Lung microvascular endothelial cell (primary cell): ENCODE measurements at regions not wholly inside any gene's neighbourhood (a gene's known extent, or its start where the extent isn't known, plus 50 kb on each side); places are given as distances from the start of the nearest gene placed in this dataset.

Experiments used
- DNase-seq, 2 donors: peaks; one replicate each; pipeline versions ENCODE4 v3.0.0 to v3.0.0-alpha.2; 2010; ENCODE audit warnings: low read depth in 2 of 2

DNA sequence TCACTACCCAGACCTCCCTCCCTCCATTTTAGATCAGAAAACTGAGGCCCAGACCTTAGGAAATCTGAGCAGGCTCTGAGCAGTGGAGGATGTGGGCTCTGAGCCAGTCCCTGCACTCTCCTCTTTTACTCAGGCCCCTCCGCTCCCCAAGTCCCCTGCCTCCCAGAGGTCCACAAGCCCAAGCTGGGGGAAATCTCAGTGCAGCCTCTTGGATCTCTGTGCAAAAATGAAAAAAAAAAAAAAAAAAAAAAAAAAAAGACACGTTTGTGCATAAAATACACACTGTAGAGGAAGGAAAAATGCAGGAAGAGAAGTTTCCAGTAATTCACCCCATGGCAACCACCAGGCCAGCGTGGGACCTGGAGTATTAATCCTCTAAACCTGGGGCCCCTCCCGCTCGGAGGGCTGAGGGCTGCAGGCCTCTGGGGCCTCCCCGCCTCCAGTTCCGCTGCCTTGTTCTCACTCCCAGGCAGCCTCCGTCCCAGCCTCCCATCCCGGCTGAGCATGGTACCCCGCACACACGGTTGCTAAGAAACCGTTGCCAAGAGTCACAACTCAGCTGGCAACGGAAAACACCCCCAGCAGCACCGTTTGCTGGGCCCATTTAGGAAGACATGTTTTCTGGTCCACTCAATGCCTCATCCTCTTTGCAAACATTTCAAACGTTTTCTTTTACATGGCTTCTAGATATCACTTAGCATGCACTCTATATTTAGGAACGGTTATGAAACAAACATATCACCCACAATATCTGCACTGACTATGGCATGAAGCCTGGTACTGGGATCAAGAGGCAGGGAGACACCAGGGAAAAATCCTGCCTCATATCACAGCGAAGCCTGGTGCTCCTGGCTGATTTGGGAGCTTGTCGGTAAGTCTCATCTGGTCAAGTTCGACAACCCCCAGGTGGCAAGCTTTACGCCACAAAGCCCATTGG is 227.5 kb downstream of the CTTN start:
- DNase-seq = peak in 1 of 2 donors; percentile 16

DNA sequence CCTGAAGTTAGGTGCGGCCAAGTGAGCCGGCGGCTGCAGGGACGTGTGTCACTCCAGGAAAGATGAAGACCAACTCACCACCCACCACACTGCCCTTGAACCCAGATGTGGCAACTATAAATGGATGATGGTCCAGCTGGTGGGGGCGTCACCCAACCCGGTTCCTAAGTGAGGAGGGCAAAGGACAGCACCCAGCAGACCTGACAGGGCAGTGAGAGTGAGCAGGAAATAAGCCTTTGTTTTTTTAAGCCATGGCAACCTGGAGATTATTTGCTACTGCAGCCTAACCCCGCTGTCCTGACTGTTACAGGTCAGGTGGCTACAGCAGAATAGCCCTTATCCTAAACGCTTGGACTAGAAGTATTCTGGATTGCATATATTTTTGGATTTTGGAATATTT is 228.9 kb downstream of the CTTN start:
- no peak for DNase-seq

DNA sequence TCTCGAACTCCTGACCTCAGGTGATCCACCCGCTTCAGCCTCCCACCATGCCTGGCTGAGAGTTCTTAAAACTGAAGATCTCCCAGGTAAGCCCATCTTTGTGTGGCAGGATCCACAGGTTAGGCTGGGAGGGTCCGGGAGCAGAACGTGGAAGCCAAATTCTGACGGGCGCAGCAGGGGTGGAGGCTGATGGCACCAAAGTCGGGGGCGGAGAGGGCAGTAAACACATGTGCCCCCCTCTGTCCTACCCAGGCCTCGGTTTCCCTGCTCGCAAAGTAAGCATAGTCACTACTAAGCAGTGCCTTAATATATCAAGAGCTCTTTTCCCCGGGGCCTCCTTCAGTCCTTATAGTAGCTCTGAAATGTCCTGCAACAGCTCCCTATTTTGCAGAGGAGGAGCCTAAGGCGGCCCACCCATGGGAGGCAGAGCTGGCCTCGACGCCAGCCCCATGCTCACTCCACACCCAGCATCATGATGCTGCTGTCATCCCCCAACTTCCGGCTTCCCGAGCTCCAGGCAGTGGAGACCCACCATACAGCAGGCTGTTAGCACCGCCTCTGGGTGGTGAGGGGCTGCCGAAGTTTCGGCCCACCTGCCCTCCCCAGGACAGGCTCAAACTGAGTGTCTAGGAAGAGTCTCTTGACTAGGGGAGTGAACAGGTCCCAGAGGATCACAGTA is 230.0 kb downstream of the CTTN start:
- DNase-seq = no peak

DNA sequence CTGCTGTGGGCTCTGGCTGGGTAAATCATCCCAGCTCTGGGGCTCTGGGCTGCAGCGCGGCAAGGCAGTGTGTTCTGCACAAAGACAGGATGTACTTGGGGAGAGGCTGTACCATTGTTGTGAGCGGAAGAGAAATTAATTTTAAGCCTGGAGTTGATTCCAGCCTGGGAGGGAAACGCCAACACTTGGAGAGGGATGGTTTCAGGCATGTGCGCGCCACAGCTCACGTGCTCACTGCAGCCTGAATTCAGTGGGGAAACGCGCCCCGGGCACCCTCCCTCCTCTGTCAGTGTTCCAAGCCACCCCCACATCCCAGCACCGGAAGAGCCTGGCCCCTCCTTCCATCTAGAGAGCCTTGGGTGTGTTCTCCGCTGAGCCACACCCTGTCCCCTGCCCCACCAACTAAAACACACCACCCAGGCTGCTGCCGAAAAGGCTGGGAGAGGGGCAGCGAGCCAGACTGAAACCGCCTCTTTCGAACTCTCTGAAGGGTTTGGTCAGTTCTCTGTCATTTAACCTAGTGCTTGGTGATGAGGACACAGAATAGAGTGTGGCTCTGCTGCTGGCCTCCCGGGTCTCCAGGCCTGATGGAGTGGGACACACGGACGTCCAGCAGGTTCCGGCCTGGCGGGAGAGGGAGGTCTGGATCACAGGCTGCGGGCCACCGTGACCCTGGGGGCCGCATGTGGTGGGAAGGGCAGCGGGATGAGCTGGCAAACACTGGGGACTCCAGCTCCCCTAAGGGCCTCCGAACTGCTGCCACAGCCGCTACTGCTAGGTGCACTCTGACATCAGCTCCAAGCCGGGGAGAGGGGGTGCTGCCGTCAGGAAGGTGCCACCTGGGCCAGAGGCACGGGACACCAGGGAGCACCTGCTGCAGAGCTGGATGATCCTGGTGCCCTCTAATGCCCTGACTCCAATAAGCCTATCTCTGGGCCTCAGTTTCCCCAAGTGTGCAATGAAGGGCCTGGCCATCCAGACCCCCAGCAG is 230.8 kb downstream of the CTTN start:
- DNase-seq = no peak

DNA sequence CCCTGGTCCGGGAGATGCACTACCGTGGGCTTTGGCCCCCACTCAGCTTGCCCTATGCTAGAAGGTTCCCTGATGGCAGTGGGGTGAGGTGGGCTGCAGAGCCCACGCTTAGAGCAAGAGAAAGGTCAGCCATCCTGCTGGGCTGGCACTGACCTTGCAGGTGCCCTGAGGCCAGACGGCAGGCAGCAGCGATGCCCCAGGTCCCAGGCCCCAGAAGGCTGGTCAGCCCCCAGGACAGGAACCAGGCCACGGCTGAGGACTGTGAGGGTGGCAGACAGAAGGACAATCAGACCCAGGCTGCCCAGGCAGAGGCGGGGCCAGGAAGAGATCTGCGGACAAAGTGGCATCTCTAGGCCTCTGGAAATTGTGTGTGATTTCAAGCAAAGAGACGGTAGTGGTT is 231.7 kb downstream of the CTTN start:
- DNase-seq = no peak

DNA sequence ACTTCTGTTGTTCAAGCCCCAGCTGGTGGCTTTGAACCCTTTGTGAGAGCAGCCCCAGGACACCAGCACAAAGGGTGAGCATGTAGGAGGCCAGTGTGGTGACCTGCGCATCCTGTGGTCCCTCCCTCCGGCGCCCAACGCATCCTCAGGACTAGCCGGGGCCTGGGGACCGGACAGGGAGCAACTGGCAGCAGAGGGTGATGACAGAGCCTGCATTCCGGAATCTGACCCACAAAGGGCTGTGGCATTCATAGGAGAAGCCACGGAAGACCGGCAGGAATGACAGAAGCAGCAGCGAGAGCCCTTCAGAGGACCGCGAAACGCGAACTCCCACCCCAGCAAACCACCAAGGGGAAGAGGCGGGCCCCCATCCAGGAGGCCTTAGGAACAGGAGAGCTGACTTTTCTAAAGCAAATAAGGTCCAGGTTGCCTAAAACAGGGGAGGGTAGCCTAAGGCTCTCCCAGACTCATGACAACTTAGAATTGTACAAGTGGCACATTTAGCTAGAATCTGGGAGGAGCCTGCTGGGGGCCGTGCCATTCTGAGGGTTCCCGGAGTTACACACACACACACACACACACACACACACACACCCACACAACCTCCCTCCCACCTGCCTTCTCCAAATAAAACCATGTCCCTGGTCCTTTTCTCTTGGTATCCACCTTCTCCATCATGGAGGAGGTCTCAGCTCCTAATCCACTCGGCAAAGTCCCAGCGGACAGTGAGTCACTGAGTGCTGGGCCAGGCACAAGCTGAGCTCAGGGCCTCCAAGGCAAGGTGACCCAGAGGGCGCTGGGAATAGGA is 232.7 kb downstream of the CTTN start:
- DNase-seq = no peak

DNA sequence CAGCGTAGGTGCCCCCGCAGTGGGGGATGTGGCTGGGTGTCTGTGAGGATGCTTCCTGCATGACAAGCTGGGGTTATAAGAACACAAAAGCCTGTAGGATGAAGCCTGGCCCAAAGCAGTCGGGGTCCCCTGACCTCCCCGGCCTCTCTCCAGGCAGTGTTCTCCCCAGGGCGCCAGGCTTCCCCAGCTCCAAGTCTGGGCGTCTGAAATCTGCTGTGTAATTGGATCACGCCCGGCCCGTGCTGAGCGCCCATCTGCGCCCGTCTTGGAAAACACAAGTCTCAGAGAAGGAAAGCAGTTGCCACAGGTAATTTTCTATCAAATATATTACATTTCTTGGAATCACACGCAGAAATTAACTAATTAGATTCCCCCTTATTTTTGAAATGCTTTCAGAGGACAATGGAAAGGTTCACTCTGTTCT is 233.3 kb downstream of the CTTN start:
- DNase-seq = no peak

DNA sequence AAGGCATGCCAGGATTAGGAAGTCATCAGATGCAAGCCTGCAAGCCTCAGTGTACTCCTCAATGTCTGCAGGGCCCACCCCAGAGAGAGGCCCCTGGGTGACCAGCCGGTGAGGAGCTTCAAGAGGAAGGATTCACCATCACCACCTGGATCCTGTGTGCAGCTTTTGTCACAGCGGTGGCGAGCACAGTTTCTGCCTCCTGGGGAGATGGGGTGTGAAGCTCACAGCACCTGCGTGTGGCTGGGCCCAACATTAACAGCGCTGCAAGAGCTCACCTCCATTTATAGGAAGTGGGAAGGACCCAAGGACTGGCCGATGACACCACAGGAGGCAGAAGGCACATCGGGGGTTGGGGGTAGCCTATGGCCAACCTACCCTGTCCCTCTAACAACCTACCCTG is 235.3 kb downstream of the CTTN start:
- DNase-seq = no peak

DNA sequence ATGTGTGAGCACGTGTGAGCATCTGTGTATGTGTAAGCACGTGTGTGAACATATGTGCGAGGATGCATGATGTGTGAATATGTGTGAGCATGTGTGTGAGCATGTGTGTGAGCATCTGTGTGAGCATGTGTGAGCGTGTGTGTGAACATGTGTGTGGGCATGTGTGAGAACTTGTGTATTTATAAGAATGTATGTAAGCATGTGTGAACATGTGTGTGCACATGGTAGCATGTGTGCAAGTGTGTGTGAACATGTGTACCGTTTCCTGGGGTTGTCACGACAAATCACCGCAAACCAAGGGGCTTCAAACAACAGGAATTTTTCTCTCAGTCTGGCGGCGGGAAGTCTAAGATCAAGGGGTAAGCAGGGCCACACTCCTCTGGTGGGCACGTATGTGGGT is 238.3 kb downstream of the CTTN start:
- no peak for DNase-seq

DNA sequence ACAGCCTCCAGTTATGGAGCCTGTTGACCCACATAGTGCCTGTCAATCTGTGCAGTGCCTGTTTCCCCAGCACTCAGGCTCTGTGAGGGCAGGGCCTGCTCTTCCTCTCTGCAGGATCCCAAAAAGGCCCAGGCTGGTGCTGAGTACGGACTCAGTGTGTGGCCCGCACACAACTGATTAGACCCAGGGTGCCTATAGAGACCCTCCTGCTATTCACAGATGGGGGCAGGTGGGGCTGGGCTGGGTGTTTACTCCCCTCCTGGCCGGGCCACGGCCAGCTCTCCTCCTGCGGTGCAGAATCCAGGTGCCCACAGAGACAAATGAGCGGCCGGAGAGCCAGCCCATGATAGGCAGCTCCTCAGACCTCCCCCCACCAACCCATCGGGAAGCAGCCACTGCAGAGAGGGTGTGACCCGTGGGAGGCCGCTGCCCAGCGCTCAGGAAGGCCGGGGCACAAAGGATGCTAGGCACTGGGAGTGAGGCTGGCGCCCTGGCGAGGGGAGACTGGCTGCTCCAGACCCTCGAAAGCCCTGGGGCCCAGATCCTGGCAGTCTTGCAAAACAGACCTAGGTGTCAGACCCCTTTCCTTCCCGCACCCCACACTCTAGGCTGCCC is 239.0 kb downstream of the CTTN start:
- no peak for DNase-seq

DNA sequence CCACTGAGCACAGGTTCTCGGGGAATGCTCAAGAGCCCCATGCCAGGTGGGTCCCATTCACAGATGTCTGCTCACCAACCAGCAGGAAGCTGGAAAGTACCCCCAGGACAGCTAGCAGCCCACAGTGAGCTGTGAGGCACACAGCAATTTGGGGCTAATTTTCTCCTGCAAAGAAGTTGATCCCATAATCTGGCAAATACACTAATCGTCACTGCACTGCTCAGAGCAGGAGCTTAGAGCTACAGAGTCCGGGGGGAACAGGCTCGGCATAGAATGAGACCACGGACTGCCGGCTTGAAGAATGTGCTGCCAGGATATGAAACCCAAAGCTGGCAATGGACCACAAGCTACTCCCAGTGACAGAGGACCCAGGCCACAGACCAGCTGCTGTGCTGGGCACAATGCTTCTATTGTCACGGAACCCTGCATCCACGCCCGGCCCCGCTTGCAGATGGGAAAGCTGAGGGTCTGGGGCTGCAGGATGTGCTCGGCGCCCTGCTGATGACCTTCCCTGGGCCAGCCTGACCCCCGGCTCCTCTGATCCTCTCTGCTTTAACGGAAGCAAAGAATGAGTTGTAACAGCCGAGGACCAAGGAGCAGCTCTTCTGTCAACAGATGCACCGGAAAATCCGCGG is 239.7 kb downstream of the CTTN start:
- no peak for DNase-seq

DNA sequence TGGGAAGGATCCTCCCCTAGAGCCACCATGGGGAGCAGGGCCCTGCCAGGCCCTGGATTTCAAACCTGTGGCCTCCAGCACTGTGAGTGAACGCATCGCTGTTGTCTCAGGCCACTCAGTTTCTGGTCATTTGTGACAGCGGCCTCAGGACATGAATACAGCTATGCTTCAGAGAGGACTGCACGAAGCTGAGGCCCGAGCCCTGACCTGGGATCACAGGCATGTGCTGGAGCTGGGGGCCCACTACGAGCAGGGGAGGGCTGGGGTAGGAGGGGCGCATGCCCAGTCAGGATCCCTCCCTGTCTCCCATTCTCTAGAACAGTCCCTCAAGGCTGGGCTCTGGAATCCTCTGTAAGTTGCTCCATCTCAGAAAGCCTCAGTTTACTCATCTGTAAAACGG is 242.1 kb downstream of the CTTN start:
- no peak for DNase-seq

DNA sequence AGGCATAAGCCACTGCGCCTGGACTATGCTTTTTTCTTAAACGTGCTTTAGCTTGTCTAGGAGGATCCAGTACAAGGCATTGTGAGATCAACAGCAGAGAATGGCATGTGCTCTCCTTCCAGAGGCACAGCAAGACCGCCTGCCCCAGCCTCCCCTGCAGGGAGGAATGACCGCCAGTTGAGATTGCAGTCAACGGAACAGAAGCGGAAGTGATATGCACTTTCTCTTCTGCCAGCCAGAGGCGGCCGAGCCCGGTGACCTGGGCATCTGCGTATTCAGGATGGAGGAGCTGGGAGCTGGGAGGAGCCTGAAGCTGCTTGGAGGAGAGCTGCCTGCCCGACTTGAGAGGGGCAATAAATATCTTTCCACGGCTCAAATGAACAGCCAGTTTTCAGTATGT is 243.0 kb downstream of the CTTN start:
- no peak for DNase-seq

DNA sequence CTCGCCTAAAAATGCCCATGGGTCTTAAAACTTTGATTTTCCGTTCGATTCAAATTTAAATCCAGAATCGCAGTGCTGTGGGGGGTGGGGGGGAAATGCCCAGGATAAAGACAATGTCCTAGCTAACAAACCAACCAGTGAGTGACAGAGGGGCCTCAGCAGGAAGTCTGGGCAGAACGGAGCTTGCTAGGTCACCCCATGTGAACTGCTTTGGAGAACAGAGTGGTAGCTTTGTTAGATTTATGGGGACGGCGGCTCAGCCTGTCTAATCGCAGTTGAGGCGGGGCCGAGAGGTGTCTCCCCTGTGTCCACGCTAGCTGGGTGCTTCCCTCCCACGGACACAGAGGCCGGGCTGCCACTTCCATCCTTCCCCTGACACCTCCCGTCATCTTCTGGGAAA is 243.9 kb downstream of the CTTN start:
- no peak for DNase-seq

DNA sequence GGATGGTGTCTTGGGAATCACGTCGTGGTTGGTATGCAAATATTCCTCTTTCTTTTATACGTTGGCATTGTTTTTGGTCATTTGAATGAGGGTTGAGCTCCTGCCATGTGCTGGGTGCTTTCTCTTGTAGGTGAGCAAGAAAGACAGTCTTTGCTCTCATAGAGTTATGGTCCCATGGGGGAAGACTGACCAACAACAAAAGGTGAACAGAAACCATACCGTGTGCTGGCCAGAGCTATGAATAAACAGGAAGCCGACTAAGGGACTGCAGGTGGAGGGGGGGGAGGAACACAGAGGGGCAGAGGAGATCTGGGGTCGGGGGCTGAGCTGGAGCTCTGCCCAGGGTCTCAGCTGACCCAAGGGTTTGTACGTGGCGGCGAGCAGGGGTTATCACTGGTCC is 245.3 kb downstream of the CTTN start:
- DNase-seq = no peak

DNA sequence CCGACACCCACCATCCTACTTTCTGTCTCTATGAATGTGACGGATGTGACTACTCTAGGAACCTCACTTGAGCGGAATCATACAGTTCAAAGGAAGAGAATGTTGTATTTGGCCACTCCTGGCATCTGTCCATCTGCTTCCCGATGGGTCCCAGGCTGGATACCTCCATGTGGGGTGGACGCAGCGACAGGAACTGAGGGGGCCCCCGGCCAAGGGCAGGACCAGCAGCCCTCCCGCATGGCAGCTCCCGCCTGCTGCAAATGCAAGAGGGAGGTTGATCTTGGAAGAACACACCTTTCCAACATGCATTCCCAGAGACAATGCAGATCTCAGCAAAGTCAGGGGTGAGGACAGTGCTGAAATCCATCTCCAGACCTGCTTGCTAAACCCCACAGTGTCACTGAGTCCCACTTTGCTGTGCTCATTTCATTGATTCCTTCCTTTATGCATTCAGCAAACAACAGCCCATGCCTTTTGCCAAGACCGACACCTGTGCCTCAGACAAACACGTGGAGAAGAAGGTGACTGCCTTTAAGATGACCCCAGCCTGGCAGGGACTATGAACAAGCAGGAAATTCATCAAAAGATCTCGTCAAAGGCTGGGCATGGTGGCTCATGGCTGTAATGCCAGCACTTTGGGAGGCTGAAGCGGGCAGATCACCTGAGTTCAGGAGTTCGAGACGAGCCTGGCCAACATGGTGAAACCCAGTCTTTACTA is 246.2 kb downstream of the CTTN start:
- no peak for DNase-seq

DNA sequence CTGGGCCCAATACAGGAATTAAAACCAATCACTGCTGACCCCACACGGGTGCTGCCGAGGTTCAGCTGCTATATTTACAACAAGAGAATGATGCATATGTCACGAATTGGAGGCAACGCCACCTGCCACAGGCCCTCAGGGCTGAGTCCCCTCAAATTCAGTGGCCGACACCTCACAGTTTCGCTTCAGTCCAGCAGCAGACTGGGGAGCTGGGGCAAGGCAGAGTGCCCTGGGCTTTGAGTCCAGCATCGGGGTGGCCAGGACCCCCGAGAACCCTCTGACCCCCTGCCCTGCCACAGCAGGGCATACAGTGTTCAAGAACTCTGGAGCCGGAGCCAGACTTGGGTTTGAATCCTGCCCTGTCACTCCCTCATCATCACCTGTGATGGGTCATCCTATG is 247.2 kb downstream of the CTTN start:
- no peak for DNase-seq

DNA sequence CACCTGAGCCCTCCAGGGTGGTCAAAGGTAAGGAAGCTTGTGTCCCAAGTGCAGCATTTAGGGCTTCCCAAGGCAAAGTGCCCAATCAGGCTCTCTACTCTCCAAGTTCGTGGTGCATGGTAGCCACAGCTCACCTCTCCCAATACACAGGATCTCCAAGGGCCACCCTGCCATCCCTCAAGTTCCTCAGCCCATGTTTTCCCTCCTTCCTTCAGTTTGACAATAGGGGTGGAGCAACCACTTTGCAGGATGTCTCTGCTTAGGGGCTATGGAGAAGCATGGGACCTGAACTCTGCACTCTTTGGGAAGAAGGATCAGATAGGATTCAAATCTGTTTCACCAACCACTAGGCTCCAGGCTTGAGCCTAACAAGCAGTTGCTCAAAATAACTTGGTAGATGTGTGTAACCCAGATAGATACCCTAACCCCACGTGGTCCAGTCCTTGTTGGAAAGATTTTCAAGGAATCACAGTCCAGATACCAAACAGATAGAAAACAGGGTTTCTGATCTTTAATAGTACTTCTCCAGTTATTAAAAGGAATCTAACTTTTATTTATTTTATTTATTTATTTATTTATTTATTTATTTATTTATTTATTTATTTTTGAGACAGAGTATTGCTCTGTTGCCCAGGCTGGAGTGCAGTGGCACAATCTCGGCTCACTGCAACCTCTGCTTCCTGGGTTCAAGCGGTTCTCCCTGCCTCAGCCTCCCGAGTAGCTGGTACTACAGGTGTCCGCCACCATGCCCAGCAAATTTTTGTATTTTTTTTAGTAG is 248.1 kb downstream of the CTTN start:
- DNase-seq = no peak
